Activated T-helper 2 cell treated with anti-CD3 and anti-CD28 coated beads, Interferon-gamma antibody, Interleukin-2, Interleukin-4, amounts not matched to agents 10 μg/mL and 5 μg/mL and 100 μg/mL, durations not matched to agents 14 hours and 24 hours and 36 hours (primary cell): ENCODE measurements at regions not wholly inside any gene's neighbourhood (a gene's known extent, or its start where the extent isn't known, plus 50 kb on each side); places are given as distances from the start of the nearest gene placed in this dataset.

Experiments used
- DNase-seq: peaks from one replicate; pipeline ENCODE4 v3.0.0; 2021; ENCODE audit warnings: low spot score
- H3K27ac Mint-ChIP-seq: one replicate; pipeline ENCODE4 v1.8.0; 2021; ENCODE audit warnings: mixed read lengths
- H3K27me3 Mint-ChIP-seq: one replicate; pipeline ENCODE4 v1.8.0; 2021; ENCODE audit warnings: low read depth, mixed read lengths
- H3K36me3 Mint-ChIP-seq: one replicate; pipeline ENCODE4 v1.8.0; 2021; ENCODE audit warnings: low read depth, mixed read lengths
- H3K4me1 Mint-ChIP-seq: one replicate; pipeline ENCODE4 v1.8.0; 2021; ENCODE audit warnings: low read depth, mixed read lengths
- H3K4me3 Mint-ChIP-seq: one replicate; pipeline ENCODE4 v1.8.0; 2021; ENCODE audit warnings: low read depth, mild to moderate bottlenecking, moderate library complexity, mixed read lengths
- H3K9me3 Mint-ChIP-seq: one replicate; pipeline ENCODE4 v1.8.0; 2021; ENCODE audit warnings: mixed read lengths
- intact Hi-C: fragments of 100-400 bp; cut with micrococcal nuclease; formaldehyde crosslinking; loops from one replicate; pipeline ENCODE4 v1.15.1; 2023

- Mint-ChIP-seq H3K27ac (no peak overlapping the region), H3K4me3 (no peak overlapping the region), H3K9me3 (no peaks in the 10 kb centered on the region), H3K27me3 (no peaks in the 10 kb centered on the region), H3K4me1 (no peaks in the 10 kb centered on the region), H3K36me3 (no peaks in the 10 kb centered on the region)
- intact Hi-C loops = no loop called here
- no peak for DNase-seq
Measured at GRCh38 chr13:47211106-47211505, 314.3 kb upstream of the HTR2A start.

- intact Hi-C loops = no loop called here
- DNase-seq = no peak
- peaks cover 5% of the 10 kb centered on the region for H3K9me3 Mint-ChIP-seq
- H3K27me3 Mint-ChIP-seq = no peaks in the 10 kb centered on the region
- no peaks in the 10 kb centered on the region for H3K36me3 Mint-ChIP-seq
- H3K4me1 Mint-ChIP-seq = no peaks in the 10 kb centered on the region
- no peak overlapping the region for H3K4me3 Mint-ChIP-seq
- H3K27ac Mint-ChIP-seq = no peak overlapping the region
Measured at GRCh38 chr13:47206111-47206510, 309.3 kb upstream of the HTR2A start.

- Mint-ChIP-seq H3K4me3 (no peak overlapping the region), H3K9me3 (no peaks in the 10 kb centered on the region), H3K27me3 (no peaks in the 10 kb centered on the region), H3K36me3 (no peaks in the 10 kb centered on the region), H3K4me1 (no peaks in the 10 kb centered on the region), H3K27ac (no peak overlapping the region)
- intact Hi-C loops = no loop called here
- DNase-seq = no peak
Measured at GRCh38 chr13:47190696-47191305, 293.9 kb upstream of the HTR2A start.

- DNase-seq = no peak
- intact Hi-C loops = no loop called here
- Mint-ChIP-seq H3K9me3 (no peaks in the 10 kb centered on the region), H3K36me3 (no peaks in the 10 kb centered on the region), H3K4me3 (no peak overlapping the region), H3K4me1 (no peaks in the 10 kb centered on the region), H3K27me3 (no peaks in the 10 kb centered on the region), H3K27ac (no peak overlapping the region)
Measured at GRCh38 chr13:47188802-47189201, 291.9 kb upstream of the HTR2A start.

- DNase-seq = no peak
- H3K9me3 Mint-ChIP-seq = no peaks in the 10 kb centered on the region
- no peaks in the 10 kb centered on the region for H3K27me3 Mint-ChIP-seq
- H3K27ac Mint-ChIP-seq = no peak overlapping the region
- H3K36me3 Mint-ChIP-seq = no peaks in the 10 kb centered on the region
- no peak overlapping the region for H3K4me3 Mint-ChIP-seq
- intact Hi-C loops = no loop called here
- H3K4me1 Mint-ChIP-seq = no peaks in the 10 kb centered on the region
Measured at GRCh38 chr13:47186471-47186870, 289.6 kb upstream of the HTR2A start.

- no peaks in the 10 kb centered on the region for H3K9me3 Mint-ChIP-seq
- no peaks in the 10 kb centered on the region for H3K36me3 Mint-ChIP-seq
- no peak overlapping the region for H3K27ac Mint-ChIP-seq
- no peak for DNase-seq
- H3K4me1 Mint-ChIP-seq = no peaks in the 10 kb centered on the region
- H3K4me3 Mint-ChIP-seq = no peak overlapping the region
- intact Hi-C loops = no loop called here
- H3K27me3 Mint-ChIP-seq = no peaks in the 10 kb centered on the region
Measured at GRCh38 chr13:47184321-47184720, 287.5 kb upstream of the HTR2A start.

GRCh38 chr13:47179321-47179720 is 282.5 kb upstream of the HTR2A start:
- Mint-ChIP-seq H3K4me3 (no peak overlapping the region), H3K27ac (no peak overlapping the region), H3K4me1 (no peaks in the 10 kb centered on the region), H3K9me3 (no peaks in the 10 kb centered on the region), H3K27me3 (no peaks in the 10 kb centered on the region), H3K36me3 (no peaks in the 10 kb centered on the region)
- intact Hi-C loops = no loop called here
- DNase-seq = no peak

GRCh38 chr13:47178090-47178950 is 281.5 kb upstream of the HTR2A start:
- Mint-ChIP-seq H3K27me3 (no peaks in the 10 kb centered on the region), H3K9me3 (no peaks in the 10 kb centered on the region), H3K36me3 (no peaks in the 10 kb centered on the region), H3K4me1 (no peaks in the 10 kb centered on the region), H3K27ac (no peak overlapping the region), H3K4me3 (no peak overlapping the region)
- no peak for DNase-seq
- intact Hi-C loops = no loop called here

- H3K36me3 Mint-ChIP-seq = no peaks in the 10 kb centered on the region
- intact Hi-C loops = no loop called here
- H3K4me3 Mint-ChIP-seq = no peak overlapping the region
- H3K9me3 Mint-ChIP-seq = no peaks in the 10 kb centered on the region
- no peaks in the 10 kb centered on the region for H3K27me3 Mint-ChIP-seq
- H3K27ac Mint-ChIP-seq = no peak overlapping the region
- no peak for DNase-seq
- H3K4me1 Mint-ChIP-seq = no peaks in the 10 kb centered on the region
Measured at GRCh38 chr13:47175172-47175866, 278.5 kb upstream of the HTR2A start.

GRCh38 chr13:47170971-47171370 is 274.1 kb upstream of the HTR2A start:
- Mint-ChIP-seq H3K4me1 (no peaks in the 10 kb centered on the region), H3K9me3 (no peaks in the 10 kb centered on the region), H3K27ac (no peak overlapping the region), H3K4me3 (no peak overlapping the region), H3K27me3 (no peaks in the 10 kb centered on the region), H3K36me3 (no peaks in the 10 kb centered on the region)
- intact Hi-C loops = no loop called here
- no peak for DNase-seq

GRCh38 chr13:47168618-47169017 is 271.8 kb upstream of the HTR2A start:
- no peaks in the 10 kb centered on the region for H3K9me3 Mint-ChIP-seq
- H3K36me3 Mint-ChIP-seq = no peaks in the 10 kb centered on the region
- no peak for DNase-seq
- H3K4me3 Mint-ChIP-seq = no peak overlapping the region
- no peaks in the 10 kb centered on the region for H3K4me1 Mint-ChIP-seq
- H3K27ac Mint-ChIP-seq = no peak overlapping the region
- intact Hi-C loops = no loop called here
- no peaks in the 10 kb centered on the region for H3K27me3 Mint-ChIP-seq

- DNase-seq = no peak
- intact Hi-C loops = no loop called here
- H3K27me3 Mint-ChIP-seq = no peaks in the 10 kb centered on the region
- no peaks in the 10 kb centered on the region for H3K9me3 Mint-ChIP-seq
- no peak overlapping the region for H3K27ac Mint-ChIP-seq
- H3K4me3 Mint-ChIP-seq = no peak overlapping the region
- no peaks in the 10 kb centered on the region for H3K4me1 Mint-ChIP-seq
- no peaks in the 10 kb centered on the region for H3K36me3 Mint-ChIP-seq
Measured at GRCh38 chr13:47168066-47168465, 271.2 kb upstream of the HTR2A start.

- Mint-ChIP-seq H3K4me3 (no peak overlapping the region), H3K27me3 (no peaks in the 10 kb centered on the region), H3K27ac (no peak overlapping the region), H3K36me3 (no peaks in the 10 kb centered on the region), H3K9me3 (no peaks in the 10 kb centered on the region), H3K4me1 (no peaks in the 10 kb centered on the region)
- DNase-seq = no peak
- intact Hi-C loops = no loop called here
Measured at GRCh38 chr13:47166336-47166735, 269.5 kb upstream of the HTR2A start.
